ENCODE measurements at regions not wholly inside any gene's neighbourhood (a gene's known extent, or its start where the extent isn't known, plus 50 kb on each side); places are given as distances from the start of the nearest gene placed in this dataset.

- Histone ChIP-seq H3K27ac (no peak overlapping the region), H3K27me3 (no peaks in the 10 kb centered on the region), H3K36me3 (no peaks in the 10 kb centered on the region), H3K4me3 (no peak overlapping the region), H3K4me1 (no peaks in the 10 kb centered on the region), H3K9me3 (no peaks in the 10 kb centered on the region)
- DNase-seq (ENCODE audit: low spot score): no peak
- TF ChIP-seq, protein P1, sequence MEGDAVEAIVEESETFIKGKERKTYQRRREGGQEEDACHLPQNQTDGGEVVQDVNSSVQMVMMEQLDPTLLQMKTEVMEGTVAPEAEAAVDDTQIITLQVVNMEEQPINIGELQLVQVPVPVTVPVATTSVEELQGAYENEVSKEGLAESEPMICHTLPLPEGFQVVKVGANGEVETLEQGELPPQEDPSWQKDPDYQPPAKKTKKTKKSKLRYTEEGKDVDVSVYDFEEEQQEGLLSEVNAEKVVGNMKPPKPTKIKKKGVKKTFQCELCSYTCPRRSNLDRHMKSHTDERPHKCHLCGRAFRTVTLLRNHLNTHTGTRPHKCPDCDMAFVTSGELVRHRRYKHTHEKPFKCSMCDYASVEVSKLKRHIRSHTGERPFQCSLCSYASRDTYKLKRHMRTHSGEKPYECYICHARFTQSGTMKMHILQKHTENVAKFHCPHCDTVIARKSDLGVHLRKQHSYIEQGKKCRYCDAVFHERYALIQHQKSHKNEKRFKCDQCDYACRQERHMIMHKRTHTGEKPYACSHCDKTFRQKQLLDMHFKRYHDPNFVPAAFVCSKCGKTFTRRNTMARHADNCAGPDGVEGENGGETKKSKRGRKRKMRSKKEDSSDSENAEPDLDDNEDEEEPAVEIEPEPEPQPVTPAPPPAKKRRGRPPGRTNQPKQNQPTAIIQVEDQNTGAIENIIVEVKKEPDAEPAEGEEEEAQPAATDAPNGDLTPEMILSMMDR (IDR thresholded peaks at IDR 0.05): no peak
Observed at GRCh38 chr10:65017523-65017922, 1496.3 kb downstream of the REEP3 start.

GRCh38 chr10:65024886-65025285 lies 1503.7 kb downstream of the REEP3 start:
- Histone ChIP-seq H3K36me3 (no peaks in the 10 kb centered on the region), H3K27me3 (no peaks in the 10 kb centered on the region), H3K9me3 (no peaks in the 10 kb centered on the region), H3K4me1 (no peaks in the 10 kb centered on the region), H3K27ac (no peak overlapping the region), H3K4me3 (no peak overlapping the region)
- TF ChIP-seq, protein P1 (IDR thresholded peaks at IDR 0.05): no peak
- DNase-seq (ENCODE audit: low spot score): no peak

DNA sequence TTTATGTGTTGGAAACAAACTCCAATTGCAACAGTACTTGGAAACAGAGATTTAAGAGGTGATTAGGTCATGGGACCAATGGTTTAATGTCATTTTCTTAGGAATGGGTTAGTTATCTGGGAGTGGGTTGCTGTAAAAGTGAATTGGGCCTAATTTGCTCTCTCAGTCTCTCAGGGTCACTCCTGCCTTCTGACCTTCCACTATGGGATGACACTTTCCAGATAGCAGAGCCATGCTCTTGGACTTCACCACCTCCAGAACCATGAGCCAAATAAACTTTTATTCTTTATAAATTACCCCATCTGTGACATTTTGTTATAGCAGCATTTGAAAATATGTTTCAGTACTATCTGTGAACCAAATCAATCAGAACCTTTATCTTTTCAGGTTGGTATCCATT lies 1509.1 kb downstream of the REEP3 start:
- no peaks in the 10 kb centered on the region for H3K27me3 ChIP-seq
- H3K4me3 ChIP-seq: no peak overlapping the region
- H3K4me1 ChIP-seq: no peaks in the 10 kb centered on the region
- no peak for DNase-seq (ENCODE audit: low spot score)
- peaks cover 0 to 21% of the 10 kb centered on the region in 2 donors for H3K9me3 ChIP-seq
- no peak overlapping the region for H3K27ac ChIP-seq
- TF ChIP-seq, protein P1 (IDR thresholded peaks at IDR 0.05): no peak
- no peaks in the 10 kb centered on the region for H3K36me3 ChIP-seq

GRCh38 chr10:65032867-65033769 lies 1511.9 kb downstream of the REEP3 start:
- no peak for DNase-seq (ENCODE audit: low spot score)
- peaks cover 0 to 21% of the 10 kb centered on the region in 2 donors for H3K9me3 ChIP-seq

GRCh38 chr10:65033957-65034356 lies 1512.8 kb downstream of the REEP3 start:
- TF ChIP-seq, protein P1 (IDR thresholded peaks at IDR 0.05): no peak
- peaks cover 0 to 21% of the 10 kb centered on the region in 2 donors for H3K9me3 ChIP-seq

More at GRCh38 chr10:65032867-65033769, 1511.9 kb downstream of the REEP3 start:
- no peak overlapping the region for H3K27ac ChIP-seq
- H3K4me1 ChIP-seq: no peaks in the 10 kb centered on the region
- no peak overlapping the region for H3K4me3 ChIP-seq
- TF ChIP-seq, protein P1 (IDR thresholded peaks at IDR 0.05): no peak
- H3K27me3 ChIP-seq: no peaks in the 10 kb centered on the region
- no peaks in the 10 kb centered on the region for H3K36me3 ChIP-seq

More at GRCh38 chr10:65033957-65034356, 1512.8 kb downstream of the REEP3 start:
- Histone ChIP-seq H3K4me1 (no peaks in the 10 kb centered on the region), H3K4me3 (no peak overlapping the region), H3K36me3 (no peaks in the 10 kb centered on the region), H3K27me3 (no peaks in the 10 kb centered on the region), H3K27ac (no peak overlapping the region)
- no peak for DNase-seq (ENCODE audit: low spot score)
